ENCODE measurements at regions not wholly inside any gene's neighbourhood (a gene's known extent, or its start where the extent isn't known, plus 50 kb on each side); places are given as distances from the start of the nearest gene placed in this dataset.
"Not testable (repeated sequence)": the region's sequence is repeated elsewhere in the genome, so short reads cannot be mapped to it uniquely, and the experiment has no call there.

DNA sequence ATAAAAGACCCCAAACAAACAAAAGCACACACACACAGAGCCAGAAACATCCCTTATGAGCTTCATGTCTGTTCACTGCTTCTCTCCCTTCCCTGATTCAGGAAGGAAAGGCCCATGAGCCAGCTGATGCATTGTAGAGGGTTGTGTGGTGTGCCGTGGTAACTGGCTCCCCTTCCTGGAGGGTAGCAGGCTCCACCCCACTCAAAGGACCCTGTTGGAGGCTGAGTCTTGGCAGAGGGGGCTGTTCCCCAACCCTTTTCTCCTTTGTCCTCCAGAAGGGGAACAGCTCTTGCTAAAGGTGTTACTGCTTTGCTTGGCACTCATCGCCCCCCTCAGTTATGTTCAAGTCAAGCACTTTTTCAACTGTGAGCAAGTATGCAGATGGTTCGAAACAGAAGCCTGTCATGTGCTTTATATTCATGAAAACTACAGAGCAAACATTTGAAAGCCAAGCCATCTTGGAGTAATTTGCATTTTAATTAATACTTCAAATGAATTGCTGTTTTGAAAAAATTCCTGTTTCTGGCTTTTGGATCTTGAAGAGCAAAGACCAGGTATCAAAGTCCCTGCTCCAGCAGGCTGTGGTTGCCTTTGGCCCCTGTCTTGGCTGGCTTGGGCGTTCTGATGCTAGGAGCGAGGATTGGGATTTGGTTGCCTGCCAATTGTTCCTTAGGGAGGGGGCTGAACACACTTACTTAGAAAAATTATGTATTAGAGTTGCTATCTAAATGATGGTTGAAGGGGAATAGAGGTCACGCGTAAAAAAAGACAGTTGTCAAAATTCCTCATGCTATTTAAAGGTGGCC, 267.8 kb downstream of the TSN start:
- DNase-seq = no peak

DNA sequence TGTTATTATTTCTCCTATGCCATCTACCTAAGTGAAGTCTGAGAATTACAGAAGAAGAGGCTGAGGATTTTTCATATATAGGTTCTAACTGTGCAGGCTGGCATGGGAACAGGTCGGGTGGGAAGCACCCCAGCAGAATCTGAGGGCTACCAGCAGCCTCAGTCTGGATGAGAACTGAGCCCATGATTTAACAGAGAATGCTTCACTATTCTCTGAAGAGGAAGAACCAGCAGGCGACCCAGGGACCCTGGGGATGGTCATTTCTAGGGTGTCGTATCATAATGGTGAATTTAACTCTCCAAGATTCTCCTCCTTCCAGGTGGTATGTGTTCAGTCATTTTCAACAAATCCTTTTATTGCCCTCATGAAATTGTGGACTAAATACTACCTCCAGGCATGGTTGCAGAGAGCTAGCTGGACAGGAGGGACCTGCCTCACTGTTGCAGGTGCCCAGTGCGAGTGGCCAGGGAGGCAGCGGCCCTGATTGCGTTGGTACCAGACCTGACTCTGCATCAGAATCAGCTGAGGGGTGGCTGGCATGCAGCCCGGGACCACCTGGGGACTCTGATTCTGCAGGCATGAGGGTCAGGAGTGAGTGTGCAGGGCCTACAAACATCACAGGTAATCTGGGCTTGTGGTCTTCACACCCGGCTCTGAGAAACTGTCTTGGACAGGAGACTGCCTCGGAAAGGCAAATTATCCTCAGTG, 272.2 kb downstream of the TSN start:
- no peak for DNase-seq

DNA sequence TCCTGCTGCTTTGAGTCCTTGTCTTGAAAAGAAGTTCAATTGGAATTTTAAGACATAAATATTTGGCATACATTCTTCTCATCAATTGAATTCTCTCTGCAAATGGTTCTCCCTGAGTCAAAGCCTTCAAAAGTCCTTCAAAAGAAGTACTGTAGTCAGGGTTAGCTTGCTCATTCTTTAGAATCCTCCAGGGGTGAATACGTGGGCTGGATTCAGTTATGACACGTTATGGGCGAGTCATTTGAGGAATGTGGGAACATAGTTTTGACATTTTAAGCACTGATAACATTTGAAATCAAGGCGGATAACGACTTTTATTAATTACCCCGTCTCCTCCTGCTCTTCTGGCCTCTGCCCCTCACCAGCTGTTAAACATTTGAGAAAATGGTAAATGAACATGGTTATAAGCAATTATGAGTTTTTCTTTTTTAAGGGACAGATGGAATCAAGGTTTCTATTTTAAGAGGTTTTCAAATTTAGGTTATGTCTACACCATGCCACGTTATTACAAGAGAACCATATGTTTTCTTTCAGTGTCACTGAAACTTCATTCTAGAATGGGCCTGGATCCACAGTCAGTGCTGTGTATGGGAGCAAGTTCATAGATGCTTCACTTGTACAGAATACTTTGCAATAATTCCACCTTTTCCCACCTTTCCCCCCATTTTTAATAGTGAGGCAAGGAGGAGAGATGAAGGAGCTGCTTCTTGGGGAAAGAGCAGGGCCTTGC, 273.1 kb downstream of the TSN start:
- no peak for DNase-seq

DNA sequence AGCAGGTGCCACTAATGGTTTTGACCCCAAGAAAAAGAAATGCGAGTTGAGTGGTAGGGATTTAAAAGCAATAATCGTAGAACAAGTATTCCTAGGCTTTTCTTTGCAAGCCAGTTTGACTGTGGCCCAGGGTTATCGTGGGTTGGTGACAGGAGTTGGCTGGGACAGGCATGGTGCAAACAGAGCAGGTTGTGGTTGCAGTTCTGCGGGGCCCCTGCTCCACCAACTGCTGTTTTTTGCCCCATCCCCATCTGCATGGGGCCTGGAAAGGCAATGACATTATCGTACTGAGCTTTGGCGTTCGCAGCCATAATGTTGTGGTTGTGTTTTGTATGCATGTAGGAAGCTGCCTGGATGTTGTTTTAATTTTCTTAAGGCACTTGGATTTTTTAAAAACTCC, 274.0 kb downstream of the TSN start:
- no peak for DNase-seq

DNA sequence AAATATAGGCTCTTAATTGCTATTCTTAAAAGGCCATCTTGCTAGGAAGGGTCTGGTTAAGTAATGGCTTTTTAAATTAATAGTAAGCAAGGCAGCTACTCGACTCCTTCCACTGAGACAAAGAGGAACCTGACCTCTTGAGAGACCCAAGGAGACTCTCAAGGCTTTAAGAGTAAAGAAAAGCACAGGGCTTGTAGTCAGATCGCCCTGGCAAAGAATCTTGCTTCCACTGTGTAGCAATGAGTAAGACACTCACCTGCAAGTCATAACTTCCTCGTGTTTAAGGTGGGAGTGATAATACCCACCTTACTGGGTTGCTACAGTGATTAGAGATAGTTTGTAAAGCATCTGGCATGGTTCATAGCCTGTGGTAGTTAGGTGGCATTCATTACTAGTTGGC, 274.5 kb downstream of the TSN start:
- no peak for DNase-seq

DNA sequence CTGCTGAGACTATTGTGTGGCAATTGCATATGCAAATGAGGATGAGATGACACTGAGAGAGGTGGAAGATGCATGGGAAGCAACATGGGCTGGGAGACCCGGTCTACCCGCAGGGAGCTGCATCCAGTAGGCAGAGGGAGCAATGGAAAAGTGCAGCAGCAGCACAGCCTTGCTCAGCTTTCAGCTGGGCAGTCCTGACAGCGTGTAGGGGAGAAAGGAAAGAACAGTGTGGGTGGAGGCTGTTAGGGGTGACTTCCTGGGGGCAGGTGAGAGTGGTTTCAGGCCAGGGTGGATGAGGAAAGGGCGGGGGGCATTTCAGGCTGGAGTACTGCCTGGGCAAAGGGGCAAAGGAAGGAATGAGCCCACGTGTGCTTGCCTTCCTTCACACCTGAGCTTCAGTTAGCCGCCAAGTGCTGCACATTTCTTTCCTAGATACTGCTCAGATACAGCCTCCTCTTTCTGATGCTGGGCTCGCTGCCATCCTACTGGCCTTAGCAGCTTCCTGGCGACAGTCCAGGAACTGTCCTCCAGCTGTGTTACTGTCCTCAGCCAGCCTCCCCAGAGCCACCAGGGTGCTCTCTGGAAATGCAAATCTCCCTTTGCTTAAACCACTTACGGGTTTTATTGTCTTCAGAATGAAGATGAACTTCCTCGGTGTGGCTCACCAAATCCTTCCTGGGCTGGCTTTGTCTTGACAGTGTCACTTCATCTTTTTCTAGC, 276.3 kb downstream of the TSN start:
- DNase-seq = no peak

DNA sequence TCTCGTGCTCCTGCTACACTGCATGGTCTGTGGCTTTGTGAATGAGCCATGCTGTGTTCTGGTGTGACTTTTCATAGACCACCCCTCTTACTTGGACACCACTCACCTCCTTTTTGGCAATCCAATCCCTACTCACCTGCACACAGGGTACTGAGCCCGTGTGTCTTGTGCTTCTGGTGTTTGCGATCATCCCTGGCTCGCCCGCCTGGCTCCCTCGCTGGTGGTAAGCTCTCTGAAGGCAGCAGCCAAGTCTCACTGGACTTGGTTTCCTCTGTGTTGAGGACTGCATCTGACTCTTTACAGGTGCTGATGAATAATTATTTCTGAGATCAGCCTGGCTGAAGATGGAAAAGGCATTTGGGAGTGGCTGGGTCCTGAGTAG, 276.8 kb downstream of the TSN start:
- no peak for DNase-seq

DNA sequence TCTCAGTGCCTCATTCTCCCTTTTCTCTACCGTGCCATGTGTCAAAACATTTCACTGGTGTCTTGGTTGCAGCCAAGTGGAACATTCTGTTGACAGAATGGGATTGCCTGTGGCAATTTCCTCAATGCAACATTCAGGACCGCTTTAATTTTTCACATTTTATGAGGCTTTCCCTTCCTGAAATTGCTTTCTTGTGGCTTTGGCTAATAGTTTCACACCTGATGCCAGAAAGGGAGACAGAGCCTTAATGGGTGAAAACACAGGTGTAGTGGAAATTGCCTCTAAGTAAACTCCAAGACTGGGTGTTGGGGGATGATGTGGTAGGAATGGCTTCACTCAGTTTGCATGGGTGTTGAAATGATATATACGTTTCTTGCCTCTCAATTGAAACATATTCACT, 278.3 kb downstream of the TSN start:
- no peak for DNase-seq

DNA sequence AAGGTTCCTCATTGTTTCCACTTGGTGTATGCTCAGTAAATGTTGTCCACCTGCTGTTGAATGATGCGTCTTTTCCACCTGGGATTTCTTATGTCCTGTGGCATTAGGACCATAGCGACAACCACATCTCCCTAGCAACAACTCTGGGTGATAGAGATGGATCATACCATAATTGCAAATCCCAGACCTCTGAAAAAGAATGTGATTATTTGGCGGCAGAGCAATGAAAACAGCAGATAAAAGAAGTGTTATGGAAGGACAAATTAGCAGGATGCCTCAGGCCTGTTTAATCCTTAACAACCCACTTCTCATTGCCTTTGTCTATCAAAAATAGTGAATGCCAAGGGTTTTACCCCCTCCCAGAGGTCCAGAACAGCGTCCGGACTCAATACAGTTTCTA, 278.9 kb downstream of the TSN start:
- no peak for DNase-seq

DNA sequence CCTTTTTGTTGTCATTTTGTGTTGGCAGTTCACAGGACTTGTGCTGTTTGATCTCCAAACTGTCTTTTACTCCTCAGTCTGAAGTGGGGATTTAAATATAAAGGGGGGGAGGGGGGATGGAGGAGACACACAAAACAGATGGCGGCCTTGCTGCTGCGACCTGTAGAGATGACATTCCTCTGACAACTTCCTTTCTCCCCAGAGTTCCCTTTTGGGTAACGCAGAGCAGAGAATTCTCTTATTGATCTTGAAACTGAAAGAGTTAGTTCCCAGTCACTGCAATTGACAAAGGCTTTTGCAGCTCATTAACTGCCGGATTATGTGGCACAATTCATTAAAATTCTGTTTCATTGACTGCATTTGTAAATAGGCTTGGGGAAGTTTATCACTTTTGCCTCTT, 279.3 kb downstream of the TSN start:
- no peak for DNase-seq

DNA sequence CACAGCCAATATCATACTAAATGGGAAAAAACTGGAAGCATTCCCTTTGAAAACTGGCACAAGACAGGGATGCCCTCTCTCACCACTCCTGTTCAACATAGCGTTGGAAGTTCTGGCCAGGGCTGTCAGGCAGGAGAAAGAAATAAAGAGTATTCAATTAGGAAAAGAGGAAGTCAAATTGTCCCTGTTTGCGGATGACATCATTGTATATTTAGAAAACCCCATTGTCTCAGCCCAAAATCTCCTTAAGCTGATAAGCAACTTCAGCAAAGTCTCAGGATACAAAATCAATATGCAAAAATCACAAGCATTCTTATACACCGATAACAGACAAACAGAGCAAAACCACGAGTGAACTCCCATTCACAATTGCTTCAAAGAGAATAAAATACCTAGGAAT, 283.4 kb downstream of the TSN start:
- not testable (repeated sequence) for DNase-seq

DNA sequence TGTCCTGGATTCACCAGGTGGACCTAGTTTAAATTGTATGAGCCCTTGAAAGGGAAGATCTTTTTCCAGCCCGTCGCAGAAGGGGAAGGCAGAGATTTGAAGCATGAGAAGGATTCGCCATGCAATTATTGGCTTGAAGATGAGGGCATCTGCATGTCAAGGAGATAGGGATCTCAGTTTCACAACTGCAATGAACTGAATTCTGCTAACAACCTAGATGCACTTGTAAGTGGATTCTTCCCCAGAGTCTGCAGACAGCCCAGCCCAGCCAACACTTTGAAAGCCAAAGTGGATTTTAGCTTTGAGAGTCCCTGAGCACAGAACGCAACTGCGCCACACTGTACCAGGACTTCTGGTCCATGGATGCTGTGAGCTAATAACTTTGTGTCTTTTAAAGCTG, 286.0 kb downstream of the TSN start:
- DNase-seq = no peak

DNA sequence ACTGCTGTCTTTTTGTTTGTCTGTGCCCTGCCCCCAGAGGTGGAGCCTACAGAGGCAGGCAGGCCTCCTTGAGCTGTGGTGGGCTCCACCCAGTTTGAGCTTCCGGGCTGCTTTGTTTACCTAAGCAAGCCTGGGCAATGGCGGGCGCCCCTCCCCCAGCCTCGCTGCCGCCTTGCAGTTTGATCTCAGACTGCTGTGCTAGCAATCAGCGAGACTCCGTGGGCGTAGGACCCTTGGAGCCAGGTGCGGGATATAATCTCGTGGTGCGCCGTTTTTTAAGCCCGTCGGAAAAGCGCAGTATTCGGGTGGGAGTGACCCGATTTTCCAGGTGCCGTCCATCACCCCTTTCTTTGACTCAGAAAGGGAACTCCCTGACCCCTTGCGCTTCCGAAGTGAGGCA, 296.2 kb downstream of the TSN start:
- not testable (repeated sequence) for DNase-seq

DNA sequence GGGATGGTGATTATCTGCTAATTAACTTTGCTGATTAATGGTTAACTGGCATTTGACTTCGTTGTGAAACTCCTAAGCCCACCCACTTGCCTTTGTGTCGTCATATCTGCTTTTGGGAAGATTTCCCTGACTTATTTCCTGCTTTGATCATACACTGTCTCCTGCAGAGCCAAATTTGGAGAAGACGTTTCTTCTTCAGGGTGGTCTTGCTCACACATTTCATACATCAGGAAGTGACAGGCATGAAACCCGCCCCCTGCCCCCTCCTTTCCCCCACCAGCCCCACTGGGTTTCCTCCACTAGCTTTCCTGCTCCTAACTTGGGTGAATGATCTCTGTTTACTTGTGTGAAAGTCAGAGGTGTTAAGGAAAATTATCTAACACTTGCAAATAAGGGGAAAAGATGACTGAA, 300.1 kb downstream of the TSN start:
- no peak for DNase-seq

DNA sequence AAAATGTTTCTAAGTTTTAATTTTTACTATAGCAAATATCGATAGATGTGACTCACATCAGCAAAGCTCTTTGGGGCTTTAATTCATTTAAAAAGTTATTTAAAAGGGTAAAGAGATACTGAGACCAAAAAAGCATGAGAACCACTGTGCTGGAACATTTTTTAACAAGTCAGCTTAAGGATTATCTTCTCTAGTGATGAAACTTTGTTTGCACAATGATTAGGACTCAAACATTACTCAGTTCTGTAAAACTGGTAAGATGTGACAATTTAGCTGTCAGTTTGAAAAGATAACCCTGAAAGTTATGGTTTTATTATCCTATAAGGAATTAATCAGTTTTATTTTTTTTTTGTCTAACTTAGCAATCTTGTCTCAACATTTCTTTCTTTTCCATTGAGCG, 301.4 kb downstream of the TSN start:
- no peak for DNase-seq

DNA sequence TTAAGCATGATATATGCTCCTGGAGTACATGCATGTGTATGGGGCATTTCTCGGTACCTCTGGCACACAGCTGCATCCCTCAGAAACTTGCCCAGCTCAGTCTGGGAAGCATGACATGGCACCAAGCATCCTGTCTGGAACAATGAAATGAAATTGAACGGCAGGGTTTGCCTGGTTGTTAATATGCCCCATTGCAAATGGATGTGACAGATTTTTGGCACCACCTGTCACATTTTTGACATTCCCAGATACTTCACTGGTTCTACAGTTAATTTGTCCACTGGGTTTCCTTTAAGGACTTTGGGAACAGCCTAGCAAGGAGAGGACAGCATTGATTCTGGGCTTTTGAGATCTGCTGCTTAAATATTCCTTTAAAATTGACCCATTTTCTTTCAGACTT, 305.8 kb downstream of the TSN start:
- DNase-seq = no peak

DNA sequence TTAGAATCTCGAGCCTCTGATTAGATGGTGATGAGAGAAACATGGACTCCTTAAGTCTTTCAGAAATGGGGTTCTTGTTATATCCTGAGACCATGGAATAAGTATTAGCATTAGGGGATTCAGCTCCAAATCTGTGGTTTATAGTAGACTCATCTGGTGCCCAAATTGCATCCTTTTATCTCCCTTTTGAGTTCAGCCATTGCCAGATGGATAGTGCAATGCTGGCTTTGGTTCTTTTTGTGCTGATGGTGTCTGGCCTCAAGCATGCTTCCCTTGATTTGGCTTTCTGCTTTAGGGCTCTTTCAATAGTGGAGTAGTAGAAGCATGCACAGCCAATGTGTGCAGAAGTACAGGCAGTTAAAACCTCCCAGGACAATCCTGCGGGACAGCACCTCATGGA, 306.4 kb downstream of the TSN start:
- no peak for DNase-seq

DNA sequence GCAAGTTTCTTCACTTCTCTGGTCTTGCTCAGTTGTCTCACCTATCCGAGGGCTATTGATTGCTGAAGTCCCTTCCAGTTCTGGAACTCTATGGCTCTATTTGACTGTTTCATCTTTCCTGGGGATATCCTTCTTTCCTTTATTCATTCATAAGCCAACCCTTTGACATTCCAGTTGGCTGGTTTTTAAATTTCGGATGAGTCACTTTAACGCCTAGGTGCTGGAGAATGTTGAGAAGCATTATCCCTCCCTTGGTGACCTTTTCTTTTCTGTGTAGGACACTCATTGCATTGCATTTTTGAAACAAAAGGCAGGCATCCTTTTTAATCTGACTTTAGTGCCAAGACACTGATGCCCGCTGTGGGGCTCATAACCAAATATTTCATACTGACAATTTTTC, 307.1 kb downstream of the TSN start:
- DNase-seq = no peak

DNA sequence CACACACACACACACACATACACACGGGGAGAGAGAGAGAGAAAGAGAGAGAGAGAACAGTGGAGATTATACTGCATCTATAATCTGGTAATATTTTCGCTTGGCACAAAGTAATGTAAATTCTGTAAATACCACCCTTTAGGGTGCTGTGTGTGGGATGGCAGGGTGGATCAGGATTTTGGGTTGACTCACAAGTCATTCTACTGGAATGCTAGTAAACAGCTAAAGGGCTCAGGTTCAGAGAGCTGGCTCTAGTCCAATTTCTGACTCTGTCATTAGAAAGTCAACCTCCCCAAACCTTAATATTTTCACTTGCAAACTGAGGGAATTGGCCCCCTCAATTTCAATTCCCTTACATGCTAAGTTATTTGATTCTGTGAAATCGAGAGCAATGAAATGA, 308.3 kb downstream of the TSN start:
- no peak for DNase-seq

DNA sequence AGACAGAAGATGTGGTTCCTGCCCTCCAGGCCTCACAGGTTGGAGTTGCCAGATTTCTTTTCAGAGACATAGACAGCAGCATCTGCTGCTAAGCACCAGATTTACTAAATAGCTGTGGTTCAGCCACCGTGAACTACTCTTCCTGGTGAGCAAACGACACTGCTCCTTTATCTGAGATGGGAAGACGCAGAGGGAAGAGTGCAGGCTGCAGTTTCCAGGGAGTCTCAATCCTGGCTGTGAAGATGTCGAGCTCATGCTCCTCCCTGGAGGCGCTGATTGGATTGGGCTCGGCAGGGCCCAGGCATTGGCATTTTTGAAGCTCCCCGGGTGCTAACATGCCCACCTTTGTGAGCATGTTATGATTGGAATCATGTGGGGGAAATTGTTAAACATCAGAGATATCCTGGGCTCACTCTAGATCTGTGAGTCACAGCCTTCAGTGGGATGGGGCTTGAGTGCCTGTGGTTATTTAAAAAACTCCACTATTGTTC, 314.8 kb downstream of the TSN start:
- DNase-seq = no peak

DNA sequence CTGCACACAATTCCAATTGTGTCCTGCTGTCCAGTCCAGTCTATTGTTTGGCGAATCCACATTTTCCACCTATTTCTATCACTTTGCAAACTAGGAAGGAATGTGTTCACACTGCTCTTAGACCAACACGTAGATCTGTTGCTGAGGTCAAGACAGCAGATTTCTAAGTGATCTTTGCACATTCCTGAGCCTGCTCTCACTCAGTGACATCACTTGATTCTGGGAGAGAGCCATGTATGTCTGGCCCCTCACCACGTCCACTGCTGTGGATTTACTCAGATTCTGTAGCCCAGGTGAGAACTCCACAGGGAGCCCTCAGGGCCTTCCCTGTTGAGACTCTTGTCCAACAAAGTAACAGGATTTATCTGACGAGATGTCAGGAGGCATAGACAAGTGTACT, 317.2 kb downstream of the TSN start:
- DNase-seq = no peak

DNA sequence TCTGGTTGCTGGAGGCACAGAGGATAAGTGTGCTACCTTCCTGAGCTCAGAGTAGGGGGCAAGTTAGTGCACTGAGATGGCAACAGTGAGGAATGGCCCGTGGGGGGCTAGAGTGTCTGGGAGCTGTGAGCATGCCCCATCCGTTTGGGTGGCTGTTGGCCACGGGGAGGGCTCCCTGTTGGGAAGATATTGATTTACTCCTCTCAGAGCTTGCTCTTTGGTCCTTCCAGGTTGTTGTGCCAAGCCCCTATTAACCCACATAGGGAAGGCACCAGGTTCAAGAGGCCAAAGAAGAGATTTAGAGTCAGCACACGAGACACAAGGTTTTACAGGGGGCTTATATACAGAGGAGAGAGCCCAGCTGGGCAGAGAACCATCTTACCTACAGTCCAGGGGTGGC, 318.8 kb downstream of the TSN start:
- no peak for DNase-seq

DNA sequence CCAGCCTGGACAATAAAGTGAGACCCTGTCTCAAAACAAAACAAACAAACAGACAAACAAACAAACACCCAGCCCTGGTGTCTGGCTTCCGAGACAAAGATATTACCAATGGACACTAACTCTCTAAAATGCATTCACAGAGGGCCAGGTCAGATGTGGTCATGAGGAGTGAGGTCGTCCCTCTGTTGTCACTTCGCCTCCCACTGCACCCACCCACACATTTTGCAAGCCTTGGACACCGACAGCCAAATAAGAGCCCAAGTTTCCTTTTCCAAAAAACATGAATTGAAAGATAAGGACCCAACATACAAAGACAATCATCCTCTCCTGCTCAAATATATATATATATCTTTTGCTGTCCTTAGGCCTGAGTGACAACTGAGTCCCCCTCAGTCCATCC, 319.9 kb downstream of the TSN start:
- no peak for DNase-seq

Data from CD4-positive, alpha-beta T cell treated with Interleukin-12 subunit alpha and Interleukin-12 subunit beta, for 1 hour (primary cell).